Loucy (cell line): ENCODE measurements at regions not wholly inside any gene's neighbourhood (a gene's known extent, or its start where the extent isn't known, plus 50 kb on each side); places are given as distances from the start of the nearest gene placed in this dataset.

ENCODE experiments used
- H2AFZ ChIP-seq: fragments of 200-600 bp; sonication (generic); 2 replicates; pipeline ENCODE4 v1.6.0; 2016; ENCODE audit warnings: antibody characterized with exemption, mild to moderate bottlenecking, low read length, moderate library complexity
- H3F3A ChIP-seq: fragments of 200-600 bp; 2 replicates; pipeline ENCODE4 v1.6.0; 2016; ENCODE audit warnings: antibody characterized with exemption, low read depth, mild to moderate bottlenecking
- H3K27me3 ChIP-seq: fragments of 200-600 bp; sonication (generic); 2 replicates; pipeline ENCODE4 v1.6.1; 2014; ENCODE audit warnings: low read length, mild to moderate bottlenecking; ENCODE audit not compliant: insufficient read depth, poor library complexity, severe bottlenecking
- H3K36me3 ChIP-seq: fragments of 200-600 bp; sonication (generic); 2 replicates; pipeline ENCODE4 v1.6.1; 2016; ENCODE audit warnings: low read length; ENCODE audit not compliant: insufficient read depth
- H3K4me1 ChIP-seq: fragments of 200-600 bp; sonication (generic); 2 replicates; pipeline ENCODE4 v1.5.1; 2014; ENCODE audit warnings: low read length, mild to moderate bottlenecking; ENCODE audit not compliant: insufficient read depth, poor library complexity, severe bottlenecking
- H3K4me2 ChIP-seq: fragments of 200-600 bp; sonication (generic); 2 replicates; pipeline ENCODE4 v1.6.0; 2014; ENCODE audit warnings: antibody characterized with exemption, low read length, low read depth, mild to moderate bottlenecking; ENCODE audit not compliant: poor library complexity, severe bottlenecking
- H3K4me3 ChIP-seq: fragments of 200-600 bp; sonication (generic); 2 replicates; pipeline ENCODE4 v1.5.1; 2014; ENCODE audit warnings: low read length, mild to moderate bottlenecking, mixed read lengths; ENCODE audit not compliant: poor library complexity, severe bottlenecking
- H3K79me2 ChIP-seq: fragments of 200-600 bp; sonication (generic); 2 replicates; pipeline ENCODE4 v1.6.1; 2014; ENCODE audit warnings: low read length; ENCODE audit not compliant: insufficient read depth
- H3K9ac ChIP-seq: fragments of 200-600 bp; sonication (generic); 2 replicates; pipeline ENCODE4 v1.6.0; 2014; ENCODE audit warnings: mild to moderate bottlenecking, low read depth, low read length, moderate library complexity; ENCODE audit not compliant: poor library complexity, severe bottlenecking
- H3K9me2 ChIP-seq: fragments of 200-600 bp; sonication (generic); replicated peaks from 2 replicates; pipeline ENCODE4 v1.6.1; 2016; ENCODE audit warnings: low read depth, low read length, mixed read lengths
- H3K9me3 ChIP-seq: fragments of 200-600 bp; sonication (generic); 2 replicates; pipeline ENCODE4 v1.6.1; 2014; ENCODE audit warnings: mild to moderate bottlenecking, antibody characterized with exemption, low read length, low read depth; ENCODE audit not compliant: insufficient read depth
- H4K20me1 ChIP-seq: fragments of 200-600 bp; sonication (generic); 2 replicates; pipeline ENCODE4 v1.6.0; 2014; ENCODE audit warnings: antibody characterized with exemption, low read length, mild to moderate bottlenecking; ENCODE audit not compliant: insufficient read depth, poor library complexity, severe bottlenecking
- EZH2phosphoT487 ChIP-seq: fragments of 200-600 bp; IDR thresholded peaks from 2 replicates; pipeline ENCODE4 v1.6.1; 2018; ENCODE audit warnings: antibody characterized with exemption, mild to moderate bottlenecking, moderate library complexity, borderline replicate concordance
- TF ChIP-seq, protein P1 (sequence below): fragments of 200-600 bp; sonication (generic); conservative IDR thresholded peaks from 2 replicates; pipeline ENCODE4 v1.5.1; 2014; ENCODE audit warnings: mild to moderate bottlenecking, antibody characterized with exemption, low read length

DNA sequence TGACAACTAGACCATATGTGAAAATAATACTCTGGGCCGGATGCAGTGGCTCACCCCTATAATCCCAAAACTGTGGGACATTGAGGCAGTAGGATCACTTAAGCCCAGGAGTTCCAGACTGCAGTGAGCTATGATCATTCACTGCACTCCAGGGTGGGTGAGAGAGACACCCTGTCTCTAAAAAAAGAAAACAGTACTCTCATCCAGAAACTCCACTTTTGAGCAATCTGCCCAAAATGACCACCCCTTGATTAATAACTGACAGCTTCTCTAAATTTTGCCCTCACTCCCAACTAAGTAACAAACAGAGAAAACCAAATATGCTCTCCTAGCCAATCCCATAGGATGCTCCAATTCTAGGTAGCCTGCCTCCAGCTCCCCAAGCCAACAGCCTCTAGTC is 62.5 kb upstream of the AKR1E2 start:
- H3K9ac ChIP-seq = no peak overlapping the region
- H3K9me3 ChIP-seq = no peaks in the 10 kb centered on the region
- no peaks in the 10 kb centered on the region for H3K9me2 ChIP-seq
- TF ChIP-seq, protein P1, sequence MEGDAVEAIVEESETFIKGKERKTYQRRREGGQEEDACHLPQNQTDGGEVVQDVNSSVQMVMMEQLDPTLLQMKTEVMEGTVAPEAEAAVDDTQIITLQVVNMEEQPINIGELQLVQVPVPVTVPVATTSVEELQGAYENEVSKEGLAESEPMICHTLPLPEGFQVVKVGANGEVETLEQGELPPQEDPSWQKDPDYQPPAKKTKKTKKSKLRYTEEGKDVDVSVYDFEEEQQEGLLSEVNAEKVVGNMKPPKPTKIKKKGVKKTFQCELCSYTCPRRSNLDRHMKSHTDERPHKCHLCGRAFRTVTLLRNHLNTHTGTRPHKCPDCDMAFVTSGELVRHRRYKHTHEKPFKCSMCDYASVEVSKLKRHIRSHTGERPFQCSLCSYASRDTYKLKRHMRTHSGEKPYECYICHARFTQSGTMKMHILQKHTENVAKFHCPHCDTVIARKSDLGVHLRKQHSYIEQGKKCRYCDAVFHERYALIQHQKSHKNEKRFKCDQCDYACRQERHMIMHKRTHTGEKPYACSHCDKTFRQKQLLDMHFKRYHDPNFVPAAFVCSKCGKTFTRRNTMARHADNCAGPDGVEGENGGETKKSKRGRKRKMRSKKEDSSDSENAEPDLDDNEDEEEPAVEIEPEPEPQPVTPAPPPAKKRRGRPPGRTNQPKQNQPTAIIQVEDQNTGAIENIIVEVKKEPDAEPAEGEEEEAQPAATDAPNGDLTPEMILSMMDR = no peak
- no peak for TF ChIP-seq EZH2phosphoT487
- no peak overlapping the region for H2AFZ ChIP-seq
- no peaks in the 10 kb centered on the region for H3K4me1 ChIP-seq
- no peaks in the 10 kb centered on the region for H4K20me1 ChIP-seq
- H3K79me2 ChIP-seq = no peaks in the 10 kb centered on the region
- H3K4me3 ChIP-seq = no peak overlapping the region
- no peak overlapping the region for H3K4me2 ChIP-seq
- H3F3A ChIP-seq = no peaks in the 10 kb centered on the region
- H3K36me3 ChIP-seq = no peaks in the 10 kb centered on the region
- H3K27me3 ChIP-seq = no peaks in the 10 kb centered on the region

DNA sequence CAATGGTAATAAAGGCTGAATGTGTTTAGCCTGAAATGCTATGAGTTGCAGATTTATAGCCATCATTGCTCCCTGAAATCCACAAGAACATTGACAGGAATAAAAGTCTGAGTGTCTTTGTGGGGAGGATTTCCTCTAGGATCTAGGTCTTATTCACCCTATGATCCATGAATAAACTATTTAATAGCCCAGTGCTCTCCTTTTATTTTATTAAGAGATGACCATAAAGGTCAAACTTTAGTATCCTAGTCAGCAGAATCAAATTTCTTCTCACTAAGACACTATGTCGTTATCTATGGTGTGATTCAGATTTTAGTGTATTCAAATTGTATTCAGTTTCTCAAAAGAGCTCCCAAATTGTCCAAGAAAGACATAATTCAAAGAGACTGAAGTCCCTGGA is 67.8 kb upstream of the AKR1E2 start:
- no peaks in the 10 kb centered on the region for H4K20me1 ChIP-seq
- H3K4me1 ChIP-seq = no peaks in the 10 kb centered on the region
- no peak overlapping the region for H2AFZ ChIP-seq
- H3K27me3 ChIP-seq = no peaks in the 10 kb centered on the region
- no peak overlapping the region for H3K4me3 ChIP-seq
- H3F3A ChIP-seq = no peaks in the 10 kb centered on the region
- H3K36me3 ChIP-seq = no peaks in the 10 kb centered on the region
- H3K9me2 ChIP-seq = no peaks in the 10 kb centered on the region
- no peaks in the 10 kb centered on the region for H3K9me3 ChIP-seq
- H3K9ac ChIP-seq = no peak overlapping the region
- TF ChIP-seq EZH2phosphoT487 = no peak
- no peak overlapping the region for H3K4me2 ChIP-seq
- no peaks in the 10 kb centered on the region for H3K79me2 ChIP-seq

DNA sequence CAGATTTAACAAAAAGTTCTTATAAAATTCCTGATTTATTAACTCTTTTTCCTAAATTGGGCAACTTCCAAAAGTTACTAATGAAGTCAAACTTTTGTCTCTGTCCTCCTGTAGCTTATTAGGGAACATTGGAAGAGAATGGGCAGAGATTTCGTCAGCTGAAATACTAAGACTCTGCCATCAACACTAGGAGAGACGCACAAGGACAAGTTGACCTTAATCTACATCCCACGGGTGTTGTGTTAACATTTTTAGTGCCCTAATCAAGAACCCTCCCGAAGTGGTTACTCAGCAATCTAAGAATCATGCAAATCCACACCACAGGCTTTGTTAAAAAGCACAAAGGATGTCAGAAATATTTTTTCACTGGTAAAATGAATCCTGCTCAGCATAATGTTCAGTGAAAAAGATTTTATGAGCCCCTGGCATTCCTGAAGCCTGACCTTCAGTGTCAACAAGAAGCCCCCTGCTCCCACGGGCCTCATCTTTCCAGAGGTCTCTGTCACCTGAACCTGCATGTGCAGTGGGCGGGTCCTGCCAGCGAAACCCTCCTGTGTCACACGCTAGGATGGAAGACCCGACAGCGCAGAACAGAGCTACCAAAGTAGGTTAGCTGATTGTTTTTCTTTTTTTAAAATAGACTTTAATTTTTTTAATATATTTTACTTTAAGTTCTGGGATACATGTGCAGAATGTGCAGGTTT is 70.6 kb upstream of the AKR1E2 start:
- no peak overlapping the region for H2AFZ ChIP-seq

More for the DNA sequence above, 70.6 kb upstream of the AKR1E2 start:
- Histone ChIP-seq H3K9ac (no peak overlapping the region), H3K4me3 (no peak overlapping the region), H3K36me3 (no peaks in the 10 kb centered on the region), H3F3A (no peaks in the 10 kb centered on the region), H3K9me3 (no peaks in the 10 kb centered on the region), H3K79me2 (no peaks in the 10 kb centered on the region), H3K4me2 (no peak overlapping the region), H3K27me3 (no peaks in the 10 kb centered on the region), H3K9me2 (no peaks in the 10 kb centered on the region), H3K4me1 (no peaks in the 10 kb centered on the region), H4K20me1 (no peaks in the 10 kb centered on the region)
- TF ChIP-seq, protein P1 = no peak
- no peak for TF ChIP-seq EZH2phosphoT487
